CD8-positive, alpha-beta memory T cell (primary cell): ENCODE measurements at regions not wholly inside any gene's neighbourhood (a gene's known extent, or its start where the extent isn't known, plus 50 kb on each side); places are given as distances from the start of the nearest gene placed in this dataset.

Experiments
- CTCF ChIA-PET: fragments of 350-600 bp; sonication (Branson Sonifier 250); formaldehyde crosslinking; loops from one replicate; lab custom pipeline; 2021; ENCODE audit warnings: antibody characterized with exemption; lab: Charles Lee
- POLR2A ChIA-PET: fragments of 350-600 bp; sonication (Branson Sonifier 250); formaldehyde crosslinking; loops from one replicate; lab custom pipeline; 2021; ENCODE audit warnings: antibody characterized with exemption; lab: Charles Lee
- DNase-seq, 5 donors: peaks; one replicate each; pipeline versions ENCODE4 v3.0.0 to v3.0.0-alpha.2; 2020 to 2022; ENCODE audit warnings: mixed read lengths in 1 of 5
- H3K27ac ChIP-seq: one replicate; pipeline ENCODE4 v1.7.0; 2013; ENCODE audit warnings: low read depth, mild to moderate bottlenecking, low read length, moderate library complexity
- H3K27me3 ChIP-seq: 2 replicates; pipeline ENCODE4 v1.7.0; 2013; ENCODE audit warnings: low read length, mild to moderate bottlenecking; ENCODE audit not compliant: insufficient read depth, poor library complexity, severe bottlenecking
- H3K36me3 ChIP-seq: 2 replicates; pipeline ENCODE4 v1.7.0; 2013; ENCODE audit warnings: mild to moderate bottlenecking, low read length, moderate library complexity; ENCODE audit not compliant: insufficient read depth
- H3K4me1 ChIP-seq: 2 replicates; pipeline ENCODE4 v1.7.0; 2013; ENCODE audit warnings: mild to moderate bottlenecking, low read length, moderate library complexity; ENCODE audit not compliant: insufficient read depth
- H3K4me3 ChIP-seq: 2 replicates; pipeline ENCODE4 v1.7.0; 2013; ENCODE audit warnings: mild to moderate bottlenecking, low read length
- H3K9me3 ChIP-seq: 2 replicates; pipeline ENCODE4 v1.7.0; 2013; ENCODE audit warnings: mild to moderate bottlenecking, low read length
- H3K27ac Mint-ChIP-seq, 8 donors: one replicate each; pipeline ENCODE4 v1.8.0; 2020 to 2021; ENCODE audit warnings: mixed read lengths in 8 of 8, mild to moderate bottlenecking in 6 of 8, inconsistent platforms in 3 of 8, moderate library complexity in 3 of 8
- H3K27me3 Mint-ChIP-seq, 2 donors: one replicate each; pipeline ENCODE4 v1.8.0; 2020 to 2021; ENCODE audit warnings: mixed read lengths in 2 of 2, mild to moderate bottlenecking in 1 of 2, moderate library complexity in 1 of 2
- H3K36me3 Mint-ChIP-seq, 3 donors: one replicate each; pipeline ENCODE4 v1.8.0; 2020 to 2021; ENCODE audit warnings: mixed read lengths in 3 of 3, inconsistent platforms in 1 of 3, mild to moderate bottlenecking in 1 of 3
- H3K4me1 Mint-ChIP-seq, 3 donors: one replicate each; pipeline ENCODE4 v1.8.0; 2020 to 2021; ENCODE audit warnings: mixed read lengths in 3 of 3, inconsistent platforms in 1 of 3, mild to moderate bottlenecking in 1 of 3
- H3K4me3 Mint-ChIP-seq, 7 donors: one replicate each; pipeline ENCODE4 v1.8.0; 2020 to 2021; ENCODE audit warnings: mixed read lengths in 7 of 7, mild to moderate bottlenecking in 6 of 7, moderate library complexity in 4 of 7, inconsistent platforms in 2 of 7
- H3K9me3 Mint-ChIP-seq, 5 donors: one replicate each; pipeline ENCODE4 v1.8.0; 2020 to 2022; ENCODE audit warnings: mixed read lengths in 5 of 5, mild to moderate bottlenecking in 3 of 5, moderate library complexity in 2 of 5, inconsistent platforms in 1 of 5

- ChIA-PET CTCF (no interaction called here), POLR2A (no interaction called here)
- no peaks in the 10 kb centered on the region for H3K36me3 ChIP-seq
- H3K27ac ChIP-seq, result no peak overlapping the region
- Mint-ChIP-seq H3K9me3 (peaks cover 0 to 14% (median 2%) of the 10 kb centered on the region in 5 donors), H3K4me3 (no peak overlapping the region), H3K27ac (no peak overlapping the region), H3K27me3 (no peaks in the 10 kb centered on the region), H3K36me3 (no peaks in the 10 kb centered on the region), H3K4me1 (no peaks in the 10 kb centered on the region)
- no peak overlapping the region for H3K4me3 ChIP-seq
- no peaks in the 10 kb centered on the region for H3K4me1 ChIP-seq
- no peaks in the 10 kb centered on the region for H3K9me3 ChIP-seq
- no peaks in the 10 kb centered on the region for H3K27me3 ChIP-seq
- DNase-seq, result no peak
Observed at GRCh38 chr7:109092268-109092667, 522.6 kb downstream of the DNAJB9 start.

GRCh38 chr7:109101332-109101731 is 531.7 kb downstream of the DNAJB9 start:
- Mint-ChIP-seq H3K4me1 (no peaks in the 10 kb centered on the region), H3K27me3 (no peaks in the 10 kb centered on the region), H3K9me3 (peaks cover 0 to 9% (median 0%) of the 10 kb centered on the region in 5 donors), H3K36me3 (no peaks in the 10 kb centered on the region), H3K4me3 (no peak overlapping the region), H3K27ac (no peak overlapping the region)
- H3K4me3 ChIP-seq, result no peak overlapping the region
- no peaks in the 10 kb centered on the region for H3K36me3 ChIP-seq
- no peaks in the 10 kb centered on the region for H3K27me3 ChIP-seq
- H3K9me3 ChIP-seq, result no peaks in the 10 kb centered on the region
- DNase-seq, result no peak
- H3K27ac ChIP-seq, result no peak overlapping the region
- ChIA-PET CTCF (no interaction called here), POLR2A (no interaction called here)
- no peaks in the 10 kb centered on the region for H3K4me1 ChIP-seq

DNA sequence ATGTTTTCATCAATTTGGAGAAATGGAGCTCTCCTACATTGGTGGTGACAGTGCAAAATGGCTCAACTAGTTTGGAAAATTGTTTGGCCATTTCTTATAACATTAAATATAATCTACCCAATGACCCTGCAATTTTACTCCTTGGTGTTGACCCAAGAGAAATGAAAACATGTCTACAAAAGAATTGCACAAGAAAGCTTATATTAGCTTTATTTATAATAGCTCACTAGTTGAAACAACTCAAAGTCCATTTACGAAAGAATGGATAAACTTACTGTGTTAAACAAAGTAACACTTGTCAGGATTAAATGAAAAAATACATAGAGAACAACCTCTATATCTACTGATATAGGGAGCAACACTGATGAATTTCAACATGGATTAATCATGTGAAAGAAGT is 539.9 kb downstream of the DNAJB9 start:
- Mint-ChIP-seq H3K27ac (no peak overlapping the region), H3K4me3 (no peak overlapping the region), H3K27me3 (no peaks in the 10 kb centered on the region), H3K4me1 (no peaks in the 10 kb centered on the region), H3K9me3 (peaks cover 0 to 26% (median 6%) of the 10 kb centered on the region in 5 donors), H3K36me3 (no peaks in the 10 kb centered on the region)
- Histone ChIP-seq H3K4me3 (no peak overlapping the region), H3K9me3 (no peaks in the 10 kb centered on the region), H3K27me3 (no peaks in the 10 kb centered on the region), H3K36me3 (no peaks in the 10 kb centered on the region), H3K27ac (no peak overlapping the region), H3K4me1 (no peaks in the 10 kb centered on the region)
- CTCF ChIA-PET, result no interaction called here
- POLR2A ChIA-PET, result no interaction called here
- no peak for DNase-seq

- no peaks in the 10 kb centered on the region for H3K27me3 Mint-ChIP-seq
- ChIA-PET POLR2A (no interaction called here), CTCF (no interaction called here)
- no peak overlapping the region for H3K27ac ChIP-seq
- H3K27me3 ChIP-seq, result no peaks in the 10 kb centered on the region
- no peaks in the 10 kb centered on the region for H3K36me3 Mint-ChIP-seq
- no peaks in the 10 kb centered on the region for H3K36me3 ChIP-seq
- no peak overlapping the region for H3K4me3 ChIP-seq
- no peaks in the 10 kb centered on the region for H3K4me1 ChIP-seq
- H3K27ac Mint-ChIP-seq, result peak overlapping the region in 1 of 8 donors; percentile 64
- no peaks in the 10 kb centered on the region for H3K9me3 ChIP-seq
- no peak overlapping the region for H3K4me3 Mint-ChIP-seq
- DNase-seq, result no peak
- H3K4me1 Mint-ChIP-seq, result no peaks in the 10 kb centered on the region
- H3K9me3 Mint-ChIP-seq, result peaks cover 0 to 31% (median 4%) of the 10 kb centered on the region in 5 donors
Observed at GRCh38 chr7:109111086-109111485, 541.4 kb downstream of the DNAJB9 start.

GRCh38 chr7:109121599-109122300 is 552.1 kb downstream of the DNAJB9 start:
- no peaks in the 10 kb centered on the region for H3K4me1 ChIP-seq
- H3K36me3 Mint-ChIP-seq, result no peaks in the 10 kb centered on the region
- peaks cover 0 to 13% (median 5%) of the 10 kb centered on the region in 5 donors for H3K9me3 Mint-ChIP-seq
- no peaks in the 10 kb centered on the region for H3K27me3 Mint-ChIP-seq
- no peak overlapping the region for H3K4me3 Mint-ChIP-seq
- CTCF ChIA-PET, result no interaction called here
- no peak for DNase-seq
- POLR2A ChIA-PET, result no interaction called here
- no peaks in the 10 kb centered on the region for H3K27me3 ChIP-seq
- no peak overlapping the region for H3K27ac ChIP-seq
- no peak overlapping the region for H3K4me3 ChIP-seq
- no peaks in the 10 kb centered on the region for H3K36me3 ChIP-seq
- H3K9me3 ChIP-seq, result no peaks in the 10 kb centered on the region
- H3K4me1 Mint-ChIP-seq, result no peaks in the 10 kb centered on the region
- H3K27ac Mint-ChIP-seq, result no peak overlapping the region

GRCh38 chr7:109125001-109125400 is 555.3 kb downstream of the DNAJB9 start:
- Histone ChIP-seq H3K36me3 (no peaks in the 10 kb centered on the region), H3K27ac (no peak overlapping the region), H3K9me3 (no peaks in the 10 kb centered on the region), H3K4me3 (no peak overlapping the region), H3K27me3 (no peaks in the 10 kb centered on the region), H3K4me1 (no peaks in the 10 kb centered on the region)
- no peak overlapping the region for H3K27ac Mint-ChIP-seq
- no peaks in the 10 kb centered on the region for H3K4me1 Mint-ChIP-seq
- POLR2A ChIA-PET, result no interaction called here
- H3K27me3 Mint-ChIP-seq, result no peaks in the 10 kb centered on the region
- H3K36me3 Mint-ChIP-seq, result no peaks in the 10 kb centered on the region
- DNase-seq, result no peak
- H3K9me3 Mint-ChIP-seq, result peaks cover 4 to 14% (median 9%) of the 10 kb centered on the region in 5 donors
- CTCF ChIA-PET, result no interaction called here
- H3K4me3 Mint-ChIP-seq, result no peak overlapping the region

DNA sequence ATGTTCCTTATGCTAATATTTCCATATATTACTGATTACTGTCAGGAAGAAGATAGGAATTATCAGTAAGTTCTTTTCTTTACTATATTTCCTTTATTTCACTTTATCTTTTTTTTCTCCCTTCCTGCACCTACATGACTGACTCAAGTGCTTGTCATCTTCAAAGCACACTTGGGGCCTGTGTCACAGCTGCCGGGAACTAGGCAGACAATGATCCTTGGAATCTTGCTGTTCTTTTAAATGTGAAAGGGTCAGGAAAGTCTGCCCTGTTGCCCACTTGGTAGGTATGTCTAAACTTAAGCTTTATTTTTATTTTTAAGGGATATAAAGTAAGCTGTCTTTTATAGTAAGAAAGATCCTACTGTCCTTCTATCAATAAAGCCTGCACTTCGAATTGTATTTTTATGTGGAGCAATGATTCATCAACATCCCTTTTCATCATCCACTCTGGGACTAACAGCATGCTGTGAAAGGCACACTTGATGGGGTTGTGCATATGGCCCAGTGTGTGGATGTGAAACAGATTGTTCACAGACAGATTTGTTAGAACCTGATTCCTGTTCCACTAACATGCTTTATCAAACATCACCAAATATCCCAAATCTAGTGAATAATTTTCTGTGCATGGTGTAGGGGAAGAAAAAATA is 556.9 kb downstream of the DNAJB9 start:
- Mint-ChIP-seq H3K9me3 (peaks cover 5 to 19% (median 10%) of the 10 kb centered on the region in 5 donors), H3K4me3 (no peak overlapping the region), H3K27me3 (no peaks in the 10 kb centered on the region), H3K27ac (peak overlapping the region in 1 of 8 donors; percentile 10), H3K4me1 (no peaks in the 10 kb centered on the region), H3K36me3 (no peaks in the 10 kb centered on the region)
- ChIA-PET CTCF (no interaction called here), POLR2A (no interaction called here)
- H3K27ac ChIP-seq, result no peak overlapping the region
- H3K4me1 ChIP-seq, result no peaks in the 10 kb centered on the region
- no peaks in the 10 kb centered on the region for H3K36me3 ChIP-seq
- no peaks in the 10 kb centered on the region for H3K9me3 ChIP-seq
- H3K4me3 ChIP-seq, result no peak overlapping the region
- no peak for DNase-seq
- no peaks in the 10 kb centered on the region for H3K27me3 ChIP-seq

GRCh38 chr7:109127145-109127544 is 557.5 kb downstream of the DNAJB9 start:
- H3K36me3 ChIP-seq, result no peaks in the 10 kb centered on the region
- ChIA-PET POLR2A (no interaction called here), CTCF (no interaction called here)
- no peaks in the 10 kb centered on the region for H3K27me3 ChIP-seq
- H3K27ac ChIP-seq, result no peak overlapping the region
- DNase-seq, result no peak
- no peaks in the 10 kb centered on the region for H3K27me3 Mint-ChIP-seq
- no peaks in the 10 kb centered on the region for H3K9me3 ChIP-seq
- no peaks in the 10 kb centered on the region for H3K4me1 ChIP-seq
- no peak overlapping the region for H3K4me3 ChIP-seq
- no peaks in the 10 kb centered on the region for H3K4me1 Mint-ChIP-seq
- H3K36me3 Mint-ChIP-seq, result no peaks in the 10 kb centered on the region
- no peak overlapping the region for H3K4me3 Mint-ChIP-seq
- H3K9me3 Mint-ChIP-seq, result peaks cover 10 to 23% (median 10%) of the 10 kb centered on the region in 5 donors
- H3K27ac Mint-ChIP-seq, result no peak overlapping the region
